HepG2 (cell line): ENCODE measurements at regions not wholly inside any gene's neighbourhood (a gene's known extent, or its start where the extent isn't known, plus 50 kb on each side); places are given as distances from the start of the nearest gene placed in this dataset.

ENCODE experiments used
- ARNTL ChIP-seq: sonication (generic); formaldehyde crosslinking; IDR thresholded peaks from 2 replicates; pipeline ENCODE4 v1.4.0; 2020; ENCODE audit warnings: mild to moderate bottlenecking, missing genetic modification reagents
- CTCF ChIP-seq: sonication (generic); formaldehyde crosslinking; IDR thresholded peaks from 2 replicates; pipeline ENCODE4 v1.5.0; 2020; ENCODE audit warnings: mild to moderate bottlenecking, missing genetic modification reagents, moderate library complexity
- GZF1 ChIP-seq: sonication (generic); formaldehyde crosslinking; IDR thresholded peaks from 2 replicates; pipeline ENCODE4 v1.5.1; 2020; ENCODE audit warnings: mild to moderate bottlenecking, missing genetic modification reagents
- HOMEZ ChIP-seq: IDR thresholded peaks from 2 replicates; pipeline ENCODE4 v1.6.1; 2016; ENCODE audit warnings: low read depth
- POLR2A ChIP-seq, 2 experiments: IDR thresholded peaks; 2 replicates each; pipeline ENCODE4 v1.6.1; 2011; ENCODE audit warnings: low read depth in 2 of 2, low read length in 2 of 2, mild to moderate bottlenecking in 1 of 2, moderate library complexity in 1 of 2; ENCODE audit not compliant: insufficient read depth in 1 of 2
- POLR2G ChIP-seq: fragments of 200-400 bp; formaldehyde crosslinking; IDR thresholded peaks from 2 replicates; pipeline ENCODE4 v1.6.1; 2018; ENCODE audit warnings: mild to moderate bottlenecking, low read depth, low read length, moderate library complexity
- REST ChIP-seq, 2 experiments: IDR thresholded peaks; 2 replicates each; pipeline ENCODE4 v1.6.1; 2011 to 2012; ENCODE audit warnings: low read length in 2 of 2, borderline replicate concordance in 1 of 2, low read depth in 1 of 2, mild to moderate bottlenecking in 1 of 2, moderate library complexity in 1 of 2
- ZFP41 ChIP-seq: sonication (generic); formaldehyde crosslinking; IDR thresholded peaks from 2 replicates; pipeline ENCODE4 v1.4.0; 2020; ENCODE audit warnings: mild to moderate bottlenecking, missing genetic modification reagents, borderline replicate concordance
- ZNF138 ChIP-seq: sonication (generic); formaldehyde crosslinking; IDR thresholded peaks from 2 replicates; pipeline ENCODE4 v1.5.0; 2020; ENCODE audit warnings: mild to moderate bottlenecking, low read depth, missing genetic modification reagents
- ZNF205 ChIP-seq: IDR thresholded peaks from 2 replicates; pipeline ENCODE4 v1.6.1; 2018; ENCODE audit warnings: missing biosample characterization, missing genetic modification reagents
- ZNF350 ChIP-seq: sonication (generic); formaldehyde crosslinking; IDR thresholded peaks from 2 replicates; pipeline ENCODE4 v1.4.0; 2020; ENCODE audit warnings: mild to moderate bottlenecking, low read depth, missing genetic modification reagents, borderline replicate concordance
- ZNF639 ChIP-seq: conservative IDR thresholded peaks from 2 replicates; pipeline ENCODE4 v1.6.1; 2018; ENCODE audit warnings: missing genetic modification reagents

DNA sequence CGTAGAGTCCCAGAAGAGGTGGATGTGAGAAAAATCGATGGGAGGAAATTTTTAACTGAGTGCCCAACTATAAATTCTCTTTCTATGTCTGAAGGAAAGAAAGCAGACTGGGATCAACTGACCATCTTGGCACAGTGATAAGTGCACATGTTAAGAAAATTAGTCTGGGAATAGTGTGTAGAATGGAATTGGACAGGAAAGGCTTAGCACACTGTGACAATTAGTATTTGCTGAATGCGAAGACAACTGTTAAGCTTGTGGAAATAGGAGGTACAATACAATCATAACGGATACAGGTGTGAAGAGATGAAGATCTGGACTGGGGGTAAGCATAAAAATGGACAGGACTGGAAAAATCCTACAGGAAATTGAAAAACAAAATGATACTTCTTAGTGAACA is 114.3 kb downstream of the FAM50B start:
- TF ChIP-seq ZNF138 = no peak
- TF ChIP-seq ZNF639 (CRISPR knock-in tag) = no peak
- TF ChIP-seq ZNF205 (CRISPR knock-in tag) = no peak
- no peak for TF ChIP-seq ARNTL
- TF ChIP-seq HOMEZ (CRISPR knock-in tag) = no peak
- TF ChIP-seq CTCF (CRISPR knock-in tag) = no peak
- TF ChIP-seq REST (IDR thresholded peaks at IDR 0.05; ENCODE audit: borderline replicate concordance in 1 of 2, low read depth in 1 of 2, low read length in 2 of 2) = no peak
- no peak for TF ChIP-seq ZFP41
- TF ChIP-seq POLR2G = no peak
- no peak for TF ChIP-seq GZF1
- TF ChIP-seq ZNF350 (CRISPR knock-in tag) = no peak
- no peak for TF ChIP-seq POLR2A (IDR thresholded peaks at IDR 0.05; ENCODE audit: insufficient read depth in 1 of 2, low read depth in 2 of 2, low read length in 2 of 2)
